Vagina (tissue), 2 donors: ENCODE measurements at regions not wholly inside any gene's neighbourhood (a gene's known extent, or its start where the extent isn't known, plus 50 kb on each side); places are given as distances from the start of the nearest gene placed in this dataset.

Source experiments
- POLR2A ChIP-seq, 2 donors: fragments of 450-650 bp; IDR thresholded peaks; one replicate each; pipeline ENCODE4 v1.6.1; 2017; ENCODE audit warnings: antibody characterized with exemption in 2 of 2, mild to moderate bottlenecking in 2 of 2, moderate library complexity in 2 of 2
- POLR2AphosphoS5 ChIP-seq, 2 donors: sonication (generic); formaldehyde crosslinking; IDR thresholded peaks; one replicate each; pipeline ENCODE4 v1.9.0; 2017; ENCODE audit warnings: antibody characterized with exemption in 2 of 2, mild to moderate bottlenecking in 2 of 2, low read depth in 1 of 2; ENCODE audit not compliant: insufficient read depth in 1 of 2
- TF ChIP-seq, protein P1 (sequence below), 3 experiments: fragments of 450-650 bp in 2 of 3; fragments of 200-600 bp in 1 of 3; sonication (generic) in 1 of 3; IDR thresholded peaks; one replicate each; pipeline ENCODE4 v1.5.1; 2017 to 2019; ENCODE audit warnings: antibody characterized with exemption in 3 of 3, mild to moderate bottlenecking in 2 of 3, moderate library complexity in 2 of 3

DNA sequence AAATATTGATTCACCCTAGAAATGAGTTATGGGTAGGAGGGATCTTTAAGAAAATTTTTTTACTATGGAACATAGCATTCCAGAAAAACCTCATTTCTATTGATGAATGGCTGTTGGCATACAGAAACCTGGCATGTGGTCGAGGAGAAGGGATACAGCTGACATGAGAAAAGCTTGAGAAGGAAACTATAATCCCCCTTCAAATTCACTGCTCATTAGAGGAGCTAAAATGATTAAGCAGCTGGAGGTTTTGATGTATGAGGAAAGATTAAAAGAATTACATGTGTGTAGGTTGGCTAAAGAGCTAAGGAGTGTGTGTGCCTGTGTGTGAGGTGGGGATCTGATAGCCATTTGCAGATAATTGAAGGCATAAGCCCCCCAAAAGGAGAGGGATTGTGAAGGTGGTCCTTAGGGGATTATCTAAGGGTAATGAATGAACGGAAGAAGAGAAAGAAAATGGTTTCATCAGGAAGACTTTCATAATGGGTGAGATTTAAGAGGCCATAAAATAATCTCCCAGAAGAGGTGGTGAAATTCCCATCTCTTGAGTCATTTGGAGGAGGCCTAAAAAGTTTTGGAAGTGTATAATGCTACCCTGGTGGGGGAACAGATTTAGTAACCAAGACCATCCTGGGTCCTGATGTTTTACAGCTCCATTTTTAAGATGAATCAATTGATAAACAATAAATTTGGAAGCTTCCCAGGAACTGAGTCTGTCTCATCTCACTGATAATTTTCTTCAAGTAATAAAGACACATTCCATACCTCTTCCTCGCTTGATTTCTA is 272.0 kb upstream of the HAND2 start:
- TF ChIP-seq, protein P1, sequence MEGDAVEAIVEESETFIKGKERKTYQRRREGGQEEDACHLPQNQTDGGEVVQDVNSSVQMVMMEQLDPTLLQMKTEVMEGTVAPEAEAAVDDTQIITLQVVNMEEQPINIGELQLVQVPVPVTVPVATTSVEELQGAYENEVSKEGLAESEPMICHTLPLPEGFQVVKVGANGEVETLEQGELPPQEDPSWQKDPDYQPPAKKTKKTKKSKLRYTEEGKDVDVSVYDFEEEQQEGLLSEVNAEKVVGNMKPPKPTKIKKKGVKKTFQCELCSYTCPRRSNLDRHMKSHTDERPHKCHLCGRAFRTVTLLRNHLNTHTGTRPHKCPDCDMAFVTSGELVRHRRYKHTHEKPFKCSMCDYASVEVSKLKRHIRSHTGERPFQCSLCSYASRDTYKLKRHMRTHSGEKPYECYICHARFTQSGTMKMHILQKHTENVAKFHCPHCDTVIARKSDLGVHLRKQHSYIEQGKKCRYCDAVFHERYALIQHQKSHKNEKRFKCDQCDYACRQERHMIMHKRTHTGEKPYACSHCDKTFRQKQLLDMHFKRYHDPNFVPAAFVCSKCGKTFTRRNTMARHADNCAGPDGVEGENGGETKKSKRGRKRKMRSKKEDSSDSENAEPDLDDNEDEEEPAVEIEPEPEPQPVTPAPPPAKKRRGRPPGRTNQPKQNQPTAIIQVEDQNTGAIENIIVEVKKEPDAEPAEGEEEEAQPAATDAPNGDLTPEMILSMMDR (IDR thresholded peaks at IDR 0.05), result no peak
- TF ChIP-seq POLR2A (IDR thresholded peaks at IDR 0.05) (no peak), POLR2AphosphoS5 (IDR thresholded peaks at IDR 0.05; ENCODE audit: insufficient read depth in 1 of 2, low read depth in 1 of 2) (no peak)
